GM12873 (cell line): ENCODE measurements at regions not wholly inside any gene's neighbourhood (a gene's known extent, or its start where the extent isn't known, plus 50 kb on each side); places are given as distances from the start of the nearest gene placed in this dataset.

ENCODE experiments used
- CTCF ChIP-seq: IDR thresholded peaks from 2 replicates; pipeline ENCODE4 v1.5.1; 2012; ENCODE audit warnings: low read depth, mild to moderate bottlenecking, moderate library complexity, low read length, control low read depth; ENCODE audit not compliant: insufficient read depth; ENCODE audit errors: missing control alignments

GRCh38 chr5:115459855-115460341 is 84.7 kb downstream of the FEM1C start:
- no peak for TF ChIP-seq CTCF

GRCh38 chr5:115458416-115458815 is 86.2 kb downstream of the FEM1C start:
- no peak for TF ChIP-seq CTCF

GRCh38 chr5:115458003-115458409 is 86.6 kb downstream of the FEM1C start:
- no peak for TF ChIP-seq CTCF

DNA sequence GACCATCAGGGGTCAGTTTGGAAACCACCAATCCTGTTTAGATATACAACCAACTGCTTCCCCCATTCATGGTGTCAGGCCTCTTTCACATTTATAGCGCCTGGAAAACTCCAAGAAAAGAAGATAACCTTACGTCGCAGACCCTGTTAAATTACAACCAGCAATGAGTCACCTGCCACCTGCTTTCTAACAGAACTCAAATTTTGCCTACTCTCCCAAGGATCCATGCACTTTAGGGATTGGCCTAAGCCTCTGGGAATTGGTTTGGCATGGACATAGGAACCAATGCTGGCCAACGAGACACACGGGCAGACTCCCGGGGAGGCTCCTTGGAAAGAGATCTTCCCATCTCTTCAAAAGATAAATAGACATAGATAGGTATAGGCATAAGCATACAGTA is 87.0 kb downstream of the FEM1C start:
- no peak for TF ChIP-seq CTCF

DNA sequence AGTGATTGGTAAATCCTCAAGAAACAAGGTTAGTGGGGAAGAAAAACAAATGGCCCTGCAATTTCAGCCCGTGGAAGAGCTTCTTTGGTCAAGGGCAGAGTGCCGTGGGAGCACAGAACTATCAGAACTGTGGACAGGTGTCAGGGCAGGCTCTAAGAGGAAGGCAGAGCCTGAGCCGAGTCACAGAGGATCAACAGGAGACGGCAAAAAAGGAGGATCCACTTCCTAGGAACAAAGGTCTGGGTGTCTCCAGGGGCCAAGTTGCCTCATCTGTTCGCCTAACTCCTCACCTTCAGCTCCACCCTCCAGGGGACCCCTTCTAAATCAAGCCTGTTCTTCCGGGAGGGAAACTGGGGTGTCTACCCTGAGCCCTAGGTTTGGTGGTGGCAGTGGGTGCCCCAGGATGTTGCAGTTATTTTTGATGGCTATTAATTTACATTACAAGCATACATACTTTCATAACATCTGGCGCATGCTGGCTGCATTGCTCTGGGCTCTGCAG is 88.0 kb downstream of the FEM1C start:
- no peak for TF ChIP-seq CTCF

DNA sequence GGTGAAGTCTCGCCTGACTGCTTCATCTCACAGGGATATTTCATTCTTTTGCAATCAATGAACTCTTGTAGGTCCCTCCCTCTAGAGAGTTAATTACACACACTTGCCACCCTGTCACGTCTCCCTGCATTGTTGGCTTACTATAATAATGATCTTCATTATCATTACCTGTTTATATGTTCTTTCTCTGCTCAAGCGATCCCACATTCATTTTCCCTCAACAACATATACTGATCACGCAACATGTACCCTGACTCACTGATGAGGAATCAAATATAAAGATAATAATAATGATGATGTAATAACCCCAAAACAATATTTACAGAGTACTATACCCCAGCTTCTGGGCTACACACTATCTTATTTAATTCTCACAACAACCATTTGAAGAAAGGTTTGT is 88.5 kb downstream of the FEM1C start:
- no peak for TF ChIP-seq CTCF

- no peak for TF ChIP-seq CTCF
These were observed 89.3 kb downstream of the FEM1C start for GRCh38 chr5:115455301-115455707.
